ENCODE measurements at regions not wholly inside any gene's neighbourhood (a gene's known extent, or its start where the extent isn't known, plus 50 kb on each side); places are given as distances from the start of the nearest gene placed in this dataset.
"Not testable (repeated sequence)": the region's sequence is repeated elsewhere in the genome, so short reads cannot be mapped to it uniquely, and the experiment has no call there.

DNA sequence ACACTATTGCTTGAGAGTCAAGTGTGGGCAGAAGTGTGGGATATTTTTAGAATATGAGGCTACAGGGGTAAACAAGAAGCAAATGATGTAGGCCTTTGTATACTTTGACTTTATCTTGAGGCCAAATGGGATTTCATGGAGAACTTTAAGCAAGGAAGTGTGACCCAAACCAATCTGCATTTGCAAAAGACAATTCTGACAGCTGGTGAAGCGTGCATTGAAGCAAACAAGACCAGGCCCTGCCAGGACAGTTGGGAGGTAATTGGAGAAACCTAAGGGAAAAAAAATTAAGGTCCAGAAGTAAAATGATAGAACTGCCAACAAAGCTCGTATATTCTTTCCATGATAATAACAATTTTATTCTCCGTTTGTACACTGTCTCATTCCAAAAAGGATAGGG is 168.3 kb downstream of the TM2D1 start:
- no peaks in the 10 kb centered on the region for H3K27me3 ChIP-seq
- H3K9me3 ChIP-seq (ENCODE audit: low read depth), result no peaks in the 10 kb centered on the region
- no peak overlapping the region for H3K27ac ChIP-seq
- no peaks in the 10 kb centered on the region for H3K36me3 ChIP-seq
- H3K4me3 ChIP-seq, result no peak overlapping the region
- no peak for DNase-seq (ENCODE audit: low read depth in 1 of 2, low spot score in 1 of 2)
- H3K4me1 ChIP-seq (ENCODE audit: low read depth), result no peaks in the 10 kb centered on the region
- TF ChIP-seq, protein P1, sequence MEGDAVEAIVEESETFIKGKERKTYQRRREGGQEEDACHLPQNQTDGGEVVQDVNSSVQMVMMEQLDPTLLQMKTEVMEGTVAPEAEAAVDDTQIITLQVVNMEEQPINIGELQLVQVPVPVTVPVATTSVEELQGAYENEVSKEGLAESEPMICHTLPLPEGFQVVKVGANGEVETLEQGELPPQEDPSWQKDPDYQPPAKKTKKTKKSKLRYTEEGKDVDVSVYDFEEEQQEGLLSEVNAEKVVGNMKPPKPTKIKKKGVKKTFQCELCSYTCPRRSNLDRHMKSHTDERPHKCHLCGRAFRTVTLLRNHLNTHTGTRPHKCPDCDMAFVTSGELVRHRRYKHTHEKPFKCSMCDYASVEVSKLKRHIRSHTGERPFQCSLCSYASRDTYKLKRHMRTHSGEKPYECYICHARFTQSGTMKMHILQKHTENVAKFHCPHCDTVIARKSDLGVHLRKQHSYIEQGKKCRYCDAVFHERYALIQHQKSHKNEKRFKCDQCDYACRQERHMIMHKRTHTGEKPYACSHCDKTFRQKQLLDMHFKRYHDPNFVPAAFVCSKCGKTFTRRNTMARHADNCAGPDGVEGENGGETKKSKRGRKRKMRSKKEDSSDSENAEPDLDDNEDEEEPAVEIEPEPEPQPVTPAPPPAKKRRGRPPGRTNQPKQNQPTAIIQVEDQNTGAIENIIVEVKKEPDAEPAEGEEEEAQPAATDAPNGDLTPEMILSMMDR (IDR thresholded peaks at IDR 0.05; ENCODE audit: low read depth, low read length), result no peak

DNA sequence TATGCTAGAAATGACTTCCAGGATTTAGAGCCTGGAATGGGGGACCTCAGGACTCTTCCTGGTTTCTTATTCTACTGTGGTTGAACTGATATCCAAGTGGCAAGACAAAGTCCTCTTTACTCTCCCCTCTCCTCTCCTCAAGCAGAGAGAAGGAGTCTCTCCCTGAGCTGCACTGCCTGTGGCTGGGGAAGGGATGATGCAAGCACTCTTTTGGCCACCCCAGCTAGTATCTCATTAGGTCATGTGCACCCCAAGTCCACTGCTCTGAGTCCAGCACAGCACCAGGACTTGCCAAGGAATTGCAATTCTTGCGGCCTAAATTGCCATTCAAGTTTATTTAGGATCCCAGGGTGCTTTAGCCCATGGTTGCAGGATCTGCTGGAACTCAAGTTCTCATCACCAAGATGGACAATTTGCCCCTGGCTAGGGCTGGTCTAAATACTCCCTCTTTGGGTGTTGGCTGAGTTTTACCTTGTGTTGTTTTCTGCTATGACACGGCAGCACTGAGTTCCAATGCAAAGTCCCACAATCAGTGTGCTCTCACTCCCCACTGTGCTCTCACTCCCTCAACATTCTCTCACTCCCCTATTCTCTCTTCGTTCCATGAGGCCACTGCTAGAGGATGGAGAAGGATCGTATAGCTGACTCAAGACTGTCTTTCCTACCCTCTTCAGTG is 172.2 kb downstream of the TM2D1 start:
- Histone ChIP-seq H3K27me3 (no peaks in the 10 kb centered on the region), H3K4me1 (ENCODE audit: low read depth) (no peaks in the 10 kb centered on the region), H3K4me3 (no peak overlapping the region), H3K27ac (no peak overlapping the region), H3K9me3 (ENCODE audit: low read depth) (no peaks in the 10 kb centered on the region), H3K36me3 (no peaks in the 10 kb centered on the region)
- TF ChIP-seq, protein P1 (IDR thresholded peaks at IDR 0.05; ENCODE audit: low read depth, low read length), result no peak
- no peak for DNase-seq (ENCODE audit: low read depth in 1 of 2, low spot score in 1 of 2)

DNA sequence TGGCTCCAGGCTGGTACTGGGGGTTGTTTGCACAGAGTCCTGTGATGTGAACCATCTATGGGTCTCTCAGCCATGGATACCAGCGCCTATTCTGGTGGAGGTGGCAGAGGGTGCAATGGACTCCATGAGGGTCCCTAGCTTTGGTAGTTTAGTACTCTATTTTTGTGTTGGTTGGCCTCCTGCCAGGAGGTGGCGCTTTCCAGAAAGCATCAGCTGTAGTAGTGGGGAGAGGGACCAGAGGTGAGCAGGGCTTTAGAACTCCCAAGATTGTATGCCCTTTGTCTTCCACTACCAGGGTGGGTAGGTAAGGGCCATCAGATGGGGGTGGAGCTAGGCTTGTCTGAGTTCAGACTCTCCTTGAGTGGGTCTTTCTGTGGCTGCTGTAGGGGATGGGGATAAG is 177.6 kb downstream of the TM2D1 start:
- not testable (repeated sequence) for H3K9me3 ChIP-seq (ENCODE audit: low read depth); H3K4me3 ChIP-seq; DNase-seq (ENCODE audit: low read depth in 1 of 2, low spot score in 1 of 2); H3K27ac ChIP-seq; H3K4me1 ChIP-seq (ENCODE audit: low read depth); H3K36me3 ChIP-seq; H3K27me3 ChIP-seq

DNA sequence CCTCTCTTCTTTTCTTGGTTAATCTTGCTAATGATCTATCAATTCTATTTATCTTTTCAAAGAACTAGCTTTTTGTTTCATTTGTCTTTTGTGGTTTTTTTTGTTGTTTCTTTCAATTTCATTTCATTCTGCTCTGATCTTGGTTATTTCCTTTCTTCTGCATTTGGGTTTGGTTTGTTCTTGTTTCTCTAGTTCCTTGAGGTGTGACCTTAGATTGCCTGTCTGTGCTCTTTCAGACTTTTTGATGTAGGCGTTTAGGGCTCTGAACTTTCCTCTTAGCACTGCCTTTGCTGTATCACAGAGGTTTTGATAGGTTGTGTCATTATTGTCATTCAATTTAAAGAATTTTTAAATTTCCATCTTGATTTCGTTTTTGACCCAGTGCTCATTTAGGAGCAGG is 180.1 kb downstream of the TM2D1 start:
- H3K27me3 ChIP-seq; H3K4me3 ChIP-seq; H3K9me3 ChIP-seq (ENCODE audit: low read depth); DNase-seq (ENCODE audit: low read depth in 1 of 2, low spot score in 1 of 2); H3K36me3 ChIP-seq; H3K27ac ChIP-seq; H3K4me1 ChIP-seq (ENCODE audit: low read depth): not testable (repeated sequence)

DNA sequence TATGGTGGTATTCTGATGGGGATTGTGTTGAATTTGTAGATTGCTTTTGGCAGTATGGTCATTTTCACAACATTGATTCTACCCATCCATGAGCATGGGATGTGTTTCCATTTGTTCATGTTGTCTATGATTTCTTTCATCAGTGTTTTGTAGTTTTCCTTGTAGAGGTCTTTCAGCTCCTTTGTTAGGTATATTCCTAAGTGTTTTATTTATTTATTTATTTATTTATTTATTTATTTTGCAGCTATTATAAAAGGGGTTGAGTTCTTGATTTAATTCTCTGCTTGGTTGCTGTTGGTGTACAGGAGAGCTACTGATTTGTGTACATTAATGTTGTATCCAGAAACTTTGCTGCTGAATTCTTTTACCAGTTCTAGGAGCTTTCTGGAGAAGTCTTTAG is 181.4 kb downstream of the TM2D1 start:
- H3K27ac ChIP-seq; H3K4me3 ChIP-seq; H3K9me3 ChIP-seq (ENCODE audit: low read depth); DNase-seq (ENCODE audit: low read depth in 1 of 2, low spot score in 1 of 2); H3K36me3 ChIP-seq; H3K4me1 ChIP-seq (ENCODE audit: low read depth); H3K27me3 ChIP-seq: not testable (repeated sequence)

DNA sequence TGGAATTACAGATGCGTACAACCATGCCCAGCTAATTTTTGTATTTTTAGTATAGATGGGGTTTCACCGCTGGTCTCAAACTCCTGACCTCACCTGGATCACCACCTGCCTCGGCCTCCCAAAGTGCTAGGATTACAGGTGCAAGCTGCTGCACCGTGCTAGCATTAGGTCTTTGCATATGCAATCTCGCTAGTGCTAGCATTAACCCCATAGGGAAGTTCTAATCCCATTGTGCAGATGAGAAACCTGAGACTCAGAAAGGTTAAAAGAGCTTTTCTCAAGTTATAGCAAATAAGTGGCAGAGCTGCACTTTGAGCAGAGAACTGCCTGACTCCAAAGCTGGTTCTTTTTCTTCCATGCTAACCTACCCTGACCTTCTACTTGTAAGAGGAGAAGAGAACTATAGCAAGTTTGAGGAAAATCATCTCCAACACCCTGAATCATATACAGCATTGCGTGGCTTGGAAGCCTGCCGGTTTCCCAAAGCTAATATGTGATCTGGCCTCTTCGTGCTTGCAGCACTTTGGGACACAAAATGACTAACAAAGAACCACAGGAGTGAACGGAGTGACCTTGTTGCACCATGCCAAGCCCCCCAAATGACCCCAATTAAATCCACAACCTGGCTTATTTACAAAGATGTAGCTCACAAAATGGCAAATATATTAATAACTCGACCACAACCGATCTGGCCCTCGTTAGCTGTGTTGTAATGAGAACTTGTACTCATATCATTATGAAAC is 185.1 kb downstream of the TM2D1 start:
- Histone ChIP-seq H3K9me3 (ENCODE audit: low read depth) (no peaks in the 10 kb centered on the region), H3K27ac (no peak overlapping the region), H3K27me3 (no peaks in the 10 kb centered on the region), H3K4me1 (ENCODE audit: low read depth) (no peaks in the 10 kb centered on the region), H3K36me3 (no peaks in the 10 kb centered on the region), H3K4me3 (no peak overlapping the region)
- TF ChIP-seq, protein P1 (IDR thresholded peaks at IDR 0.05; ENCODE audit: low read depth, low read length), result no peak
- peak in 1 of 2 donors; percentile 27 for DNase-seq (ENCODE audit: low read depth in 1 of 2, low spot score in 1 of 2)

DNA sequence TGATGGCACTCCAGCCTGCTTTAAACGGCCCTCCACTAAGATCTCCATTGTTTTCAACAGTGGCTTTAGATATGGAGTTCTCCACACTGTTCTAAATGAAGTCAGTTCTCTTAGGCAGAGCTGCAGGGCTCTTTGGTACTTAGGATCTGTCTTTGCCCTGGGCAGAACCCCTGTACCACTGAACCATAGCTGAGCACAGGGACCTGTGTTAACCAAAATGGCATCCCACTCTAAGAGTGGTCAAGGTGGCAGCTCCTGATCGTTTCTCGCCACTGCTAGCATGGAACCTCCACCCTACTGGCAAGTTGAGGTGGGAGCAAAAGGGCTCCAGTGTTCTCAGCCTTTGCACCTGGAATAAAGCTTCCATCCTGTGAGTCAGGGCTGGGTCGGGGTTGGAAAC is 186.7 kb downstream of the TM2D1 start:
- Histone ChIP-seq H3K9me3 (ENCODE audit: low read depth) (no peaks in the 10 kb centered on the region), H3K4me3 (no peak overlapping the region), H3K4me1 (ENCODE audit: low read depth) (no peaks in the 10 kb centered on the region), H3K36me3 (no peaks in the 10 kb centered on the region), H3K27me3 (no peaks in the 10 kb centered on the region), H3K27ac (no peak overlapping the region)
- DNase-seq (ENCODE audit: low read depth in 1 of 2, low spot score in 1 of 2), result no peak
- TF ChIP-seq, protein P1 (IDR thresholded peaks at IDR 0.05; ENCODE audit: low read depth, low read length), result no peak

All from cardiac muscle cell (in vitro differentiated cells and primary cell).